Osteocyte (in vitro differentiated cells): ENCODE measurements at regions not wholly inside any gene's neighbourhood (a gene's known extent, or its start where the extent isn't known, plus 50 kb on each side); places are given as distances from the start of the nearest gene placed in this dataset.

Experiments
- DNase-seq: peaks from one replicate; pipeline ENCODE4 v3.0.0; 2021; ENCODE audit warnings: mixed read lengths; ENCODE audit not compliant: unreplicated experiment; ENCODE audit errors: extremely low spot score
- H3K27ac Mint-ChIP-seq: one replicate; pipeline ENCODE4 v1.8.0; 2021; ENCODE audit warnings: mild to moderate bottlenecking, mixed read lengths; ENCODE audit not compliant: unreplicated experiment
- H3K27me3 Mint-ChIP-seq: one replicate; pipeline ENCODE4 v1.8.0; 2021; ENCODE audit warnings: mixed read lengths; ENCODE audit not compliant: unreplicated experiment
- H3K36me3 Mint-ChIP-seq: one replicate; pipeline ENCODE4 v1.8.0; 2021; ENCODE audit warnings: mixed read lengths; ENCODE audit not compliant: unreplicated experiment
- H3K4me1 Mint-ChIP-seq: one replicate; pipeline ENCODE4 v1.8.0; 2021; ENCODE audit warnings: mixed read lengths; ENCODE audit not compliant: unreplicated experiment
- H3K4me3 Mint-ChIP-seq: one replicate; pipeline ENCODE4 v1.8.0; 2021; ENCODE audit warnings: mild to moderate bottlenecking, moderate library complexity, mixed read lengths; ENCODE audit not compliant: unreplicated experiment
- H3K9me3 Mint-ChIP-seq: one replicate; pipeline ENCODE4 v1.8.0; 2021; ENCODE audit warnings: mixed read lengths; ENCODE audit not compliant: unreplicated experiment
- CTCF ChIP-seq: fragments of 200-600 bp; sonication (generic); IDR thresholded peaks from 2 replicates; pipeline ENCODE4 v1.5.0; 2021; ENCODE audit warnings: antibody characterized with exemption, mild to moderate bottlenecking, moderate library complexity

- Mint-ChIP-seq H3K9me3 (no peaks in the 10 kb centered on the region), H3K27ac (no peak overlapping the region), H3K27me3 (no peaks in the 10 kb centered on the region), H3K4me3 (no peak overlapping the region), H3K36me3 (no peaks in the 10 kb centered on the region), H3K4me1 (no peaks in the 10 kb centered on the region)
- no peak for DNase-seq
- TF ChIP-seq CTCF, result no peak
These were observed 228.8 kb downstream of the PLK2 start for GRCh38 chr5:58231041-58231440.

GRCh38 chr5:58228896-58229295, 231.0 kb downstream of the PLK2 start:
- Mint-ChIP-seq H3K9me3 (no peaks in the 10 kb centered on the region), H3K27me3 (no peaks in the 10 kb centered on the region), H3K27ac (no peak overlapping the region), H3K4me3 (no peak overlapping the region), H3K4me1 (peaks cover 5% of the 10 kb centered on the region), H3K36me3 (no peaks in the 10 kb centered on the region)
- DNase-seq, result no peak
- TF ChIP-seq CTCF, result no peak

- H3K4me1 Mint-ChIP-seq, result peaks cover 5% of the 10 kb centered on the region
- H3K36me3 Mint-ChIP-seq, result no peaks in the 10 kb centered on the region
- H3K27me3 Mint-ChIP-seq, result no peaks in the 10 kb centered on the region
- no peak for TF ChIP-seq CTCF
- H3K27ac Mint-ChIP-seq, result no peak overlapping the region
- H3K4me3 Mint-ChIP-seq, result no peak overlapping the region
- DNase-seq, result no peak
- H3K9me3 Mint-ChIP-seq, result no peaks in the 10 kb centered on the region
These were observed 232.0 kb downstream of the PLK2 start for GRCh38 chr5:58227858-58228257.

GRCh38 chr5:58224661-58225060, 235.2 kb downstream of the PLK2 start:
- no peaks in the 10 kb centered on the region for H3K36me3 Mint-ChIP-seq
- H3K27ac Mint-ChIP-seq, result no peak overlapping the region
- H3K4me3 Mint-ChIP-seq, result no peak overlapping the region
- TF ChIP-seq CTCF, result no peak
- DNase-seq, result no peak
- no peaks in the 10 kb centered on the region for H3K9me3 Mint-ChIP-seq
- peaks cover 5% of the 10 kb centered on the region for H3K4me1 Mint-ChIP-seq
- no peaks in the 10 kb centered on the region for H3K27me3 Mint-ChIP-seq

GRCh38 chr5:58224221-58224620, 235.7 kb downstream of the PLK2 start:
- no peaks in the 10 kb centered on the region for H3K9me3 Mint-ChIP-seq
- H3K27me3 Mint-ChIP-seq, result no peaks in the 10 kb centered on the region
- H3K4me1 Mint-ChIP-seq, result peaks cover 5% of the 10 kb centered on the region
- no peak overlapping the region for H3K4me3 Mint-ChIP-seq
- TF ChIP-seq CTCF, result no peak
- DNase-seq, result no peak
- H3K27ac Mint-ChIP-seq, result no peak overlapping the region
- no peaks in the 10 kb centered on the region for H3K36me3 Mint-ChIP-seq
